ENCODE measurements at regions not wholly inside any gene's neighbourhood (a gene's known extent, or its start where the extent isn't known, plus 50 kb on each side); places are given as distances from the start of the nearest gene placed in this dataset.

DNA sequence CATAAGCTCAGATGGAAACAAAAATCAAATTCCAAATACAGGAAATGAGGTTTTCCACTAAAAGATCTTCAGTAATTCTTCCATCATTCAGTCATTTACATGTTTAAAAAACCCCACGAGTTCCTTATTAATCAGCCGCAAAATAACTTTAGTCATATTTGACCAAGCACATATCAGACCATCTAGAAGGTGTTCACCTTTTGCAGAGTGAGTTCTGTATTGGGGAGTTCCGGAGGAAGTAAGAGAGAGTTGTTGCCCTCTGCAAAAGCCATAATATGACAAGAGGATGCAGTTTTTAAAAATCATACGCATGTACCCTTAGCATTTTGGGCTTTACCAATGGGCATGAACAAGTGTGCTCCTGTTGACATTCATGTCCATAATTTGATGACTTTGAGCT is 61.6 kb downstream of the CCR1 start:
- DNase-seq, result no peak

DNA sequence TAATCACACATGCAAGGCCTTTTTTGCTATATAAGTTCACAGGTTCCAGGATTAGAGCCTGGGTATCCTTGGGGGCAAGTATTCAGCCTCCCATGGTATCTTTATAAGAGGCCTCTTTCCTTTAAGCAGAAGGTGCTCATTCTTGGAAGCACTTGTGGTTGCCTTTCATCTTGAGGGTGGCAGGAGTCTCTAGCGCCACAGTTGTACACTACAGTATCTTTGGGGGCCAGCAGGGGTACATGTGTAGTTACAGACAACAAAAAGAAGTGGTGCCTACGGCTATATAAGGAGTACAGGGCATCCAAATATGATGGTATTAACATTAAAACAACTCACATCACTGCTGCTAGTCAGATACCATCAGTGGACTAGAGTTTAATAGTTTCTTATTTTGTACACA is 62.1 kb downstream of the CCR1 start:
- DNase-seq, result no peak

DNA sequence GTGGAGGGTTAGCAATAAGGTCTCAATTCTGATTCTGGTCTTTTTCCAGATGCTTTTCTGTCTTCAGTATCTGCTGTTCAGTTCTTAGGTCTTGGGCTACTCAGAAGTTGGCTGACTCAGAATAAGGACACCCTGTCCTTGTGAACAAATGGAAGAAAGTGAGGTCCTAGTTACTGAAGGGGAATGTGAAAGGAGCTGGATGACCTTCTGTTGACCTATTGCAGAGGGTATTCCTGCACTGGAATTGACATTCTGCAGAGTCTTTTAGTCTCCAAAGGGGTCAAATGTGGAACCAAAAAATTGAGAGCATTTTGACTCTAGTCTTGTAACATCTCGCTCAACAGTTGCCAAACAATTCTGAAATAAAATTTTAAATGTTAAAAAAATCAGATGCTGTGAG is 63.0 kb downstream of the CCR1 start:
- DNase-seq, result no peak

DNA sequence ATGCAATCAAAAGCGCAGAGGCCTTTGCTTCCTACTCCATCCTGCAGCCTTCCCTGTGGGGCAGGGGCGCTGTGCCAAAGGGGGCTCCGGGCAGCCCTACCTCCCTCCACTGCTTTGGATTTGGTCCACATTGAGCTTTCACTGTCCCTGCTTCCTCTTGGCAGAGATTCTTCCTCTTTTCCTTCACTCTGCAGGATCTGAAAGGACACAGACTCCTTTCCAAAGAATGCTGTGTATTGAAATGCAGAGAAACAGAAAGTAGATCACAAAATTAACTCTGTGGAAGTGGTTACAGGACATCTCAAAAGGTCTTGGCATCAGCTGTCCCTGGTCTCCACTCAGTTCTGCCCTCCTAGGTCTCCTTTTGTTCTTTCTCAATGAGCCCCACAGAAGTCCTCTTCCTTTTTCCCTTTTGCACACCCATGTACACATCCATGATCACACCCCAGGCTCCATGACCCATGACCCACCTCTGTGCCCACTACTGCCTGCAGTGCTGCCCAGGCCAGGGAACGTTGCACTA is 64.1 kb downstream of the CCR1 start:
- DNase-seq, result no peak

DNA sequence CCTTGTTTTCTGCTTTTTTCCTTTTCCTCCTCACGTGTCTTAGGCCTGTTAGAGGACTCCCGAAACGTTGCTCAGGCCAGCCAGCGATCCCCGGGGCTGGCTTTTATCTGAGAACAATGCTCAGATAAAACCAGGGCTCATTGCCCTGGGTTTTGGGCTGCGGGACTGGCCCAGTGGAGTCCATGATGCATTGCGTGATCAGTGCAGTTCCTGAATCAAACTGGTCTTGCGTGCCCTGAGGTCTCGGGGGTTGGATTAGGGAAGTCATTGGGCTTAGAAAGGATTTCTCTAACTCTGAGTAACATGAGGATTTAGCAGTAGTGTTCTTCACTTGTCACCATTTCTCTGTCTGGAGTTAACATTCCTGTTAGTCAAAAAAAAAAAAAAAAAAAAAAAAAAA is 66.3 kb downstream of the CCR1 start:
- DNase-seq, result no peak

DNA sequence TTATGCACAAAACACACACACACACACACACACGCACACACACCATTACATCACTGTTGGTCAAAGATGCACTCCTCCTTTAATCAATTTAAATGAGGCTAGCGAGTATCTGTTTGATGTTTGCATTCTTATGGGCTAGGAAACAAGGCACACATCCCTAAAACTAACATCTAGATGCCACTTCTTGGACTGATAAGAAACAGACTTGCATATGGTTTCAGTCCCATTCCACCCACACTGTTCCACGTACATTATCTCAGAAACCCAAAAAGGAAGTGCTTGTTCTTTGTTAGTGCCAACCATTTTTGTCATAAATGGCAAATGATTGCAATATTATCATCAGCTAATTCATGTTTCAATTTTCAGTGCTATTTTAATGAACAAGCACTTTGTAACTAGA is 69.5 kb downstream of the CCR1 start:
- DNase-seq, result no peak

DNA sequence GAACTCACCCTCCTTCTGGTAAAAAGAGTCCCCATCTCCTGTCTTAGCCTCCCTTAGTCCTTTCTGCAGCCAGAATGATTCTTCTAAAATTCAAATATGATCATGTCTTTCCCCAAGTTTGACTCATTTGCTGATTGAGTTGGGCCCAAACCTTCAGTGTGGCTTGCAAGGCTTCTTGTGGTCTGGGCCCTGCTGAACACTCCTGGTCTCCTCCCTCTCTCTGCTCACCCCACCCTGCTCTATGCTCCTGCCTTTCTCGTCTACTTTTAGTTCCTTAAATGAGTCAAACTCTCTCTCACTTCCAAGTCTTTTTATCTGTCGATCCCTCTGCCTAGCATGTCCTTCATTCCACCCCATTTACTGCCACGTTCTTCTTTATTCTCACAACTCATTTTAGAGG is 72.6 kb downstream of the CCR1 start:
- DNase-seq, result peak in 1 of 2 donors; percentile 61

DNA sequence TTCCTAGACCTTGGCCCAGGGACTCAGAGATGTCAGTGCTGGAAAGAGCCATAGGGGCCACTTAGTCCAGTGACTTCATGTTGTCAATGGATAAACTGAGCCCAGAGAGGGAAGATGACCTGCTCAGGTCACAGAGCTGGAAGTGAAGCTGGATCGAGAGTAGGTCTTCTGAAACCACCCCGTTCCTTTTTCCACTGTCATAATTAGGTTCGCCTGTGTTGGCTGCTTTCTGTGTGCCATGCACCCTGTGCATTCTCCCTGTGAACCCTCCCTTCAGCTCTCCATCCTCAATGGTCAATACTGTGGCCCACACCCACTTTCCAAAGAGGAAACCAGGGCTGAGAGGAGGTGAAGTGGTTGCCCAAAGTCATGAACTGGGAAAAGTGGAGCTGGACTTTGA is 74.8 kb downstream of the CCR1 start:
- DNase-seq, result no peak

DNA sequence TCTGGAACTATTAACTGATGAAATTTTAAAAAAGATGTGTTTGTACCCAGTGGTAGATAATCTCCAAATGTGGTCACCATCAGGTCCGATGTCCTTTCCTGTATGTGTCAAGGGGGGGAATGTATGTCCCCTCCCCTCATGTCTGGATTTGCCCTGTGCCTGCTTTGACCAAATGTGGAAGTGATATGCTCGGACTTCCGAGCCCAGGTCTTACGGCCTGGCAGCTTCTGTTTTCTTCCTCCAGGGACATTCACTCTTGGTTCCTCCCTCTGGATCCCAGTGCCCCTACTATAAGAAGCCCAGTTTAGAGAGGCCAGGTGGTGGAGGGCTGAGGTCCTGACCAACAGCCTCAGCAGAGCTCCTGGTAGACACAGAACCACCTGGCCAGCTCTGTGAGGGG is 75.5 kb downstream of the CCR1 start:
- no peak for DNase-seq

DNA sequence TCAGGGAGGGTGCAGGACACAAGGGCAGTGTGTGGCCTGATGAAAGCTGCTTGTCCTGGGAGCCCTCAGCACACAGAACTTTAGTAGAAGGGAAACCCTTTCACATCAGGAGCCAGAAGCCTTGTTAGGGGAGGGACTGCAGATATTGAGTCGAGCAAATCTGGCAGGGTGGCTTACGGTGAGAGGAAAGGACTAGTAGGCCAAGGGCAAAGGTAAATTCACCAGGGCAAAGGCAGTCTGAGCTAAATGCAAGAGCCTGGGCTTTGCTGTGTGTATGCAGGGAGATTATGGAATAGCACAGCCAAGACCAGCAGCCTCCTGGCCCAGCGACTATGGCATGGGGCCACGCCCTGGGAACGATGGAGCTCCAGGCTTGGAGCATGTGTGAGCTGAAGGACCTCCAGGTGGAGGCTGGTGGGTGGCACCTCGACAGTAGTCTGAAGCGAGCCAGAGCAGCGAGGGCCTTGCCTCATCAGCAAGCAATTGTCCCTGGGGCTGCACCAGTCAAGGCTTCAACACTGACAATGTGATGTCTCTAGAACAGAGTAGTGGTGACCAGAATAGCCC is 76.1 kb downstream of the CCR1 start:
- no peak for DNase-seq

DNA sequence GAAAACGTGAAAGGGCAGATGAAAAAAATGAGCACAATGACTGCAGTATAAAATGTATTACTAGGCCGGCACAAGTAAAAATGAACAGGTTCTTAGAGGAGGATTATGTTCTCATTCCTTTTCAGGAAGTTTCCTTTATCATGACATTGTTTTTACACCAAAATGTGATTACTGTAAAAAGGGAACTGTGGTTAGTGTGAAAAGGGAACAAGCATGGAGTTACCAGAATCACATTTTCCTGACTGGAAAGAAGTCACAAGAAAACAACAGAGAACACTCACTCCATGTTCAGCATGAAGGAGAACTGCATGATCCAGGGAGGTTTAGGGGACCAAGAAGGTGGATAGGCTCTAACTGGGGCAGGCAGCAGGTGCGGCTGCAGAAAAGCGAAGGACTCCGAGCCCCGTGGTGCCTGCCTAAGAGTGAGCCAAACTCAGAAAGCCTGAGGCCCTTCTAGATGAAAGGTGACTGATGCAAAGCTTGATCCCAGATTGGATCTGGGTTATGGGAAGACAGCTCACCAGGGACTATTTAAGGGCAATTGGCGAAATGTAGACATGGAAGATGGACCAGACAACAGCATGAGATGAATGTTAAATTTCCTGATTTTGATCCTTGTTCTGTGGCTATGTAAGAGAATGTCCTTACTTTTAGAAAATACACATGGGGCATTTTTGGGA is 77.3 kb downstream of the CCR1 start:
- peak in 1 of 2 donors; percentile 50 for DNase-seq

DNA sequence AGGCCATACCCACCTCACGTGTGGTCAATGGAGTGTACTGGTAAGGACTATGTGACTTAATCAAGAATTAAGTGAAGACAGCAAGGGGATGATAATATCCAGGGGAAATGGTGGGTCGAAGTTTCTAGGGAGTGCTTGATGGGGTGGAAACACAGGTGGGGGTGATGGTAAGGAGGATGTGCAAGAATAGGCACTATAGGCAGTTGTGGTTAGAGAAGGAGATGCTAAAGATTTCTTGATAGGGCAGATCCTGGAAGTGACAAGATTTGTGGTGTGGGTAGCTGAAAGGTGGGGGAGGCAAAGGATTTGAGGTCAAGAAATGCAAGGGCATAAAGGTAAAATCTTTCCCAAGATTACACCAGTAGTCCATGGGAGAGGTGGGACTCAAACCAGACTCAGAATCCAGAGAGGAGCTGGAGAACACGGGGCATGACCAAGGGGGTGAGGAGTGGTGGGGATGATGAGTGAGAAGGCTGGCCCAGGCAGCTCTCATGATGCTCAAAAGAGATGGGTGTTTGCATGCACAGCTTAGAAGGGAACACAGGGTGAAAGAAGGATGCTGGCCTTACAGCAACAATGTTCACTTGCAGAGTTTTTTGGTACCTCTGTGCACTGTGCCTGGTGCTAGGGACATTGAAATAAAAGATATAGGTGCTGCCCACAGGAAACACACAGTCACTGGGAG is 78.4 kb downstream of the CCR1 start:
- no peak for DNase-seq

DNA sequence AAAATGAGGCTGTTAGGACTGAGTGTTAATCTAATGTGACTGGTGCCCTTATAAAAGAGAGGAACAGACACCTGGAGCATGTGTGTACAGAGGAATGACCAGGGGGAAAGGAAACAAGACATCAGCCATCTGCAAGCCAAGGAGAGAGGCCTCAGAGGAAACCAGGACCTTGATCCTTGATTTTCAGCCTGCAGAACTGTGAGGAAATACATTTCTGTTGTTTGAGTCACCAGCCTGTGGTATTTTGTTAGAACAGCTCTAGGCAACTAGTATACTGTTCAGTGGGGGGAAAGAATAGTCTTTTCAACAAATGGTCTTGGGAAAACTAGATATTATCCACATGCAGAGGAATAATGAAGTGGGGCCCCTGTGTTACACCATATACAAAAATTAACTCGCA is 80.6 kb downstream of the CCR1 start:
- no peak for DNase-seq

DNA sequence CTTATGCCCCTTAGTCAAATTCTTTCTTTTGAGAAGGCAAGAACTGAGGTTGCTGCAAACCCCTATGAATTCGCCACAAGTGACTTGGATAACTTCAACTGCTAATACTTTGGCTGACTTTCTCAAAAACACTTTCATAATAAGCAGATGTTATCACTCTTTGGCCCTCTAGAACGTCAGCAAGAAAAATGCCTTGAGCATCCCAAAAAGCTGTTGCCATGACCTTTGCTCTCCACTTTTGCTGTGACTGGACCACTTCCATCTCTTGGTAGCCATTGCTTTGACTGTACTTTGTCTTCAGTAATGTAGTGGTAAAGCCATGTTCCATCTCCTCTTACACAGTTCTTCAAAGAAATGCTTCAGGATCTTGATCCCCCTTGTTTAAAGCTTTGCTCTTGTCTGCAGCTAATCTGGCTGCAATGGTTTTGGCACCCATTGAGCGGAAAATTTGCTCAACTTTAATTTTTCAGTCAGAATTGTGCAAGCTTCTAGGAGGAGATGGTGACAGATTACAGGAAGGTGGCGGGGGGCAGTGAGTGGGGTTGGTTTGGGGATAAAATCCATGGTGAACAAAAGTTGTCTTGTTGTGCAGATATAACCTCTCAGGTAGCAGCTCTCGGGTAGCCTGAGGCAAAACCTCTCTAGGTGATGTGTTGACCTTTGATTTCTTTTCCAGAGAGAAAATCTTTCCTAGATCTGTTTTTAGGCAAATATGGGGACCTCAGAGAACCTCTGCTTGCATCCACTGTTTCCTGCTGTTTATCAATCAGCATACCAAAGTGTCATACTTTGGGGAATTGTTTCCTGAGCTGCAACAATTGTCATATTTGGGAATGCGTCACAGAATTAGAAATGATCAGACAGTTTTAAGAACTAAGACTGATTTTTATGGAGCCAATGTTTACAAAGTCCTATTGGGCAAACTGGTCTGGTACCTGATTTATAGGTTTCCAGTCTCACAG is 83.6 kb downstream of the CCR1 start:
- no peak for DNase-seq

DNA sequence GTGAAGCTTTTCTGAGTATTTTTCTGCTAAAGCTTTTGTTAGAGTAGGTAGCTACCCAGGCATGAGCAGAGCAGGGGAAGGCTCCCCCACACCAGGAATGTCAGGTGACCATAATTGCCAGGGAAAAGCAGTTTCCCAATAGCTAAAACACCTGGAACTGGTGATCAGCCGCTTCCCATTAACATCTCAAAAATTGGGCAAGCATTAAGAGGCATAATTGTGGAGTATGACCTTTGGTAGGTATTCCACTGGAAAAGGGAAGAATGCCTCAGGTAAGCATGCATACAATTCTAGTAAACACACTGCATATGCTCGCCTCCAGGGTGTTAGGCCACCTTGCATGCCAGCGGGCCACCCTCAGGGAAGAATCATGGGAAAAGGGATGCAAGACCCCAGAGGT is 84.5 kb downstream of the CCR1 start:
- DNase-seq, result no peak

DNA sequence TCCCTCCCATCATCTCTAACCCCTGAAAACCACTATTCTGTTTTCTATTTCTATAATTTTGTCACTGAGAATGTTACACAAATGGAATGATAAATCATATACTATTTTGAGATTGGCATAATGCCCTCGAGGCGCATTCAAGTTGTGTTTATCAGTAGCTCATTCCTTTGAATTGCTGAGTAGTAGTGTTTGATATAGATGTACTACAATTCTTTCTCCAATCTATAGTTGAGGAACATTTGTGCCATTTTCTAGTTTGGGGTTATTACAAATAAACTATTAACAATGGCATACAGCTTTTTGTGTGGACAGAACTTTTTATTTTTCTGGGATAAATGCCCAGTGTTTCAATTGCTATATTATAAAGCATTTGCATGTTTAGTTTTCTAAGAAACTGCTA is 86.0 kb downstream of the CCR1 start:
- no peak for DNase-seq

DNA sequence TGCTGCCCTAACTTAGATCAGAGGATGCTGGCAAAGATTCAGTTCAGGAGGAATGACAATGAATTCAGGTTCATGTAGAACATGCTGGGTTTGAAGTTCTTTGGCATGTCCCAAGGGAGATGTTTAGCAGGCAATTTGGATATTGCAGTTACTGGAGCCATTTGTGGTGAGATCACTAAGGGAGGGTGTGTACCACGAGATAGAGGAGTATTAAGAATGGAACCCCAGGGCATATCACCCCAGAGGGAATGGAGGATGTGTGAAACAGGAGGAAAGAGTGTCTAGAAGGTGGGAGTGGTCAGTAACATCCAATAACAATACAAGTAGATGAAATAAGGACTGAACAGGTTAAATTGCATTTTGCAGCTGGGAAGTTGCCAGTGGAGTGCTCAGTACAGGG is 87.1 kb downstream of the CCR1 start:
- no peak for DNase-seq

DNA sequence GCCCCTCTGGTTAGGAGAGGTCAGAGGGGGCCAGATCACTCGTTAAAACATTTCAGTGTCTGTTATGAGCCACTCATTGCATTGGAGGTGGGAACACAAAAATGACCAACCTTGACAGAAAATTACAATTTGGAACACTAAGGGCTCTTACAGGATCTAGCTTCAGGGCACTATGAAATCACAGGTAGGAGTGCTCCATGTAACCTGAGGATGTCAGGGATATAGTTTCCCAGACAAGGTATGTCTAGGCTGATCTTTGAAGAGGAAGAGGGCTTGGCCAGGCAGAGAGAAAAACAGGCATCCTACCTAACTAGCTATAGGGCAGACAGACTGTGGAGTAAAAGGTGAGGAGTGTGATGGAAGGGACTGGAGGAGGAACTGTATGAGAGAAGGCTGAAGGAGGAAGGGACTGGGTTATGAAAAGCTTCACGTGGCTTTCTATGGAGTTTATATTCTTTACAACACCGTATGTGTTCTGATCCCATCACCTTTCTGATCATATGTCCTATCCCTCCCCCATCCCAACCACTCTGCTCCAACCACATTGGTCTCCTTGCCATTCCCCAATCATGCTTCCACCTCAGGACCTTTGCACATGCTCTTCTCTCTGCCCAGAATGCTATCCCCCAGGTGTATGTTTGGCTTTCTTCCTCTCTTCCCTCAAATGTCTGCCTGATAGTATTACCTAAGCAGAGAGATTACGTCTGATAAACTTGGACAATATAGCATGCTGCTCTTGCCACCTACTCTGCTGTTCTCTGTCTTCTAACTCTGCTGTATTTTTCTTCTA is 88.2 kb downstream of the CCR1 start:
- DNase-seq, result no peak

DNA sequence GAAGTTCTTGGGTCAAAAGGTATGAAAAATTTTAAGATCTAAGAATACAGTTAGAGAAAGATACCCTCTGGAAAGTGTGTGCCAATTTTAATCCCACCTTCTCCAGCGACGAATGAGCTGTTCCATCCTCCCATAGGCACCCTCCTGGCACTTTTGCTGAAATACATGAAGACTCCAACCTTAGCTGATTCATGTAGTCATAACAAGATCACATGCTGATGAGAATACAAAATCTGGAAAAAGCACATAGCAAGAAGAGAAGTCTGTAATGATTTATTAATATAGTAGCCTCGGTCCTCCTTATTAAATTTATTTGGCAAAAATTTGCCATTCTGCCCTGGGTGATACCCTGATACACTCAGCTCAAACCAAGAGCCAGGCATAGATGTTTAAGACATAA is 88.9 kb downstream of the CCR1 start:
- DNase-seq, result no peak

DNA sequence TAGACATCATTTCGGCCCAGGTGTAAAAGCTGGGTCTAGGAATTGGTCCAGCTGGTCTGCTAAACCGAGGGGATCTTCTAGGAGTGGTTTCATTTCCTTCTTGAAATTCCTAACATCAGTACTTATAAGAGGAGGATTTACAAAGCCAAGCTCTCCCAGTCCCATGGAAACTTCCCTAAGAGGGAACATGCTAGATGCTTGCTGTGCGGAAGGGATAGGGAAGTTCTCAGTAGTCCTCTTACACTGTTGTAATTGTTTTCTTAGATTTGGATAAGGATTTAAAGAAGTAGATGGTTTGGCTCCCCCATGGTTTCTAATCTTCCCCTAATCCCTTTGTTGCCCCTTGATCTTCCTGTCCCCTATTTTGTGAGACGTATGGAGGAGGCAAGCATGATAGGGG is 89.7 kb upstream of the XCR1 start:
- DNase-seq, result no peak

DNA sequence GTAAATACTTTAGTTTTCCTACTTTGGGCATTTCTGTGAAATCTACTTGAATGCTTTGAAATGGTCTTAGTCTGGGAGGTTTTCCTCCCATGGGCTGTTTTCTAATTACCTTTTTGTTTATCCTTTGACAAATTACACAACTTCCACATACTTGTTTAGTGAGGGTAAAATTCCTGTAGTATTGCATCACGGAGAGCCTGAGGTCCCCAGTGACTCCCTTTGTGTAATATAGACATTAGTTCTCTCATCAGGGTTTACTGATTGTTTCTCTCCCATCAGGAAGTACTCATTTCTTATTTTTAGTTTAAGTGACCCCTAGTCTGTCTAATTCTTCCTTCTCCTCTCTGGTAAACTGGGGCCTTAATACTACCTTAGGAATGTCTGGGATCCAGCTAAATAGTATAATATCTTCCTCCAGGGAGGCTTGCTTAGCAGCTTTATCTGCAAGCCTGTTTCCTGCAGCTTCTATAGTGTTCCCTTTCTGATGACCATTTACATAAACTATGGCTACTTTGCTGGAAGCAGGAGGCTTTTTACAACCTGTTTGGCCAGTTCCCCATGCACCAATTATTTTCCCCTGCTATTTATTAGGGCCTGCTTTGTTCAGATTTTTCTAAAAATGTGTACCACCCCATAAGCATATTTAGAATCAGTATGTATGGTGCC is 87.2 kb upstream of the XCR1 start:
- DNase-seq, result no peak

DNA sequence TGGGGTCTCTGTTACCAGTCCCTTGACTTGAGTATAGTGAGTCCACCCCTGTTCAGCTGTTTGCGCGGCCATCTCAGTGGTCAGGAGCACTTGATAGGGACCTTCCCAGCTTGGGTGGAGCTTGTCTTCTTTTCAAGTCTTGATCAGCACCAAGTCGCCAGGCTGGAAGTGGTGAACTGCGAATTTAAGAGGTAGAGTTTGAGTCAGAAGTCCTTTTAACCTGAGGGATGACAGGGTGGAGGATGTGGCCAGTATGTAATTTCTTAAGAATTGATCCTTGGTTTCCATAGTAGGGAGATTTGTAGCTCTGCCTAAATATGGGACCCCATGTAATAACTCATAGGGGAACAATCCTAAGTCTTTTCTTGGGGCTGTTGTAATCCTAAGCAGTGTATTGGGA is 86.3 kb upstream of the XCR1 start:
- no peak for DNase-seq

Data from bone marrow (tissue), 2 donors.